Osteoblast (primary cell): ENCODE measurements at regions not wholly inside any gene's neighbourhood (a gene's known extent, or its start where the extent isn't known, plus 50 kb on each side); places are given as distances from the start of the nearest gene placed in this dataset.

Experiments
- DNase-seq: peaks from one replicate; pipeline ENCODE4 v3.0.0; 2011; ENCODE audit warnings: low spot score, mixed read lengths; ENCODE audit not compliant: insufficient read length; ENCODE audit errors: missing footprints
- H2AFZ ChIP-seq: 2 replicates; pipeline ENCODE4 v1.6.0; 2011; ENCODE audit warnings: mild to moderate bottlenecking, low read length
- H3K27ac ChIP-seq: 2 replicates; pipeline ENCODE4 v1.5.1; 2011; ENCODE audit warnings: mild to moderate bottlenecking, low read depth, low read length, moderate library complexity
- H3K27me3 ChIP-seq: 2 replicates; pipeline ENCODE4 v1.6.0; 2012; ENCODE audit warnings: mild to moderate bottlenecking, control low read depth, inconsistent platforms, low read length, moderate library complexity; ENCODE audit not compliant: insufficient read depth
- H3K36me3 ChIP-seq: 2 replicates; pipeline ENCODE4 v1.5.1; 2011; ENCODE audit warnings: mild to moderate bottlenecking, low read length, control low read depth, moderate library complexity; ENCODE audit not compliant: insufficient read depth
- H3K4me1 ChIP-seq: 2 replicates; pipeline ENCODE4 v1.5.1; 2011; ENCODE audit warnings: mild to moderate bottlenecking, low read length, control low read depth, moderate library complexity; ENCODE audit not compliant: insufficient read depth
- H3K4me2 ChIP-seq: 2 replicates; pipeline ENCODE4 v1.6.0; 2011; ENCODE audit warnings: mild to moderate bottlenecking, low read length; ENCODE audit not compliant: insufficient read depth
- H3K4me3 ChIP-seq: fragments of 200-600 bp; sonication (generic); 3 replicates; pipeline ENCODE4 v1.5.1; 2012; ENCODE audit warnings: mild to moderate bottlenecking, low read length, inconsistent platforms; ENCODE audit not compliant: insufficient read depth
- H3K79me2 ChIP-seq: 2 replicates; pipeline ENCODE4 v1.6.0; 2012; ENCODE audit warnings: mild to moderate bottlenecking, low read length, control low read depth, inconsistent platforms; ENCODE audit not compliant: insufficient read depth
- H3K9me3 ChIP-seq: 2 replicates; pipeline ENCODE4 v1.5.1; 2011; ENCODE audit warnings: low read depth, low read length, control low read depth
- H4K20me1 ChIP-seq: 2 replicates; pipeline ENCODE4 v1.6.0; 2012; ENCODE audit warnings: mild to moderate bottlenecking, low read length, control low read depth; ENCODE audit not compliant: insufficient read depth
- TF ChIP-seq, protein P1 (sequence below): IDR thresholded peaks from 2 replicates; pipeline ENCODE4 v1.5.1; 2011; ENCODE audit warnings: mild to moderate bottlenecking, low read depth, low read length, moderate library complexity; ENCODE audit errors: extremely low read depth

DNA sequence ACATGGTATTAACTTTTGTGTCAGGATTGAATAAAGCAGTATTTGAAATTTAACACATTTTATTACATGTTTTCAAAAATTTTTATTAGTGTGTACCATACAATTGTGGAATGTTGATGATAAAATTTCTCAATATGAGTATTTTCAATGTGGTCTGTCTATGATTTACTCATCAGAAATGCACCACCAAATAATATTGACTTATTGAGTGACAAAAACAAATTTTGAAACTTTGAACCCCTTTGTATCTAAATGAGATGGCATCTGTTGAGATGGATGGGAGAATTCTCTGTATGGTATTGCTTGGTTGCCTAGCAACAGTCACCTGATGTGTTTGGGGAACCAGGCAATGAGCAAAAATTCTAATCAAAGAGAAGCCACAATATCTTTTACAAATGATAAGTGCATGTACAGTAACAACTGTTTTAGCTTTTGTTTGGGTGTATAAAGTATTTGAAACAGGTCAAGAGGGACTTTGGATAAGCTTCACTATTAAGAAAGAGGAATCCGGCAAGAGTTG is 400.1 kb downstream of the CCDC85A start:
- H3K4me3 ChIP-seq: no peak overlapping the region
- DNase-seq: no peak
- TF ChIP-seq, protein P1, sequence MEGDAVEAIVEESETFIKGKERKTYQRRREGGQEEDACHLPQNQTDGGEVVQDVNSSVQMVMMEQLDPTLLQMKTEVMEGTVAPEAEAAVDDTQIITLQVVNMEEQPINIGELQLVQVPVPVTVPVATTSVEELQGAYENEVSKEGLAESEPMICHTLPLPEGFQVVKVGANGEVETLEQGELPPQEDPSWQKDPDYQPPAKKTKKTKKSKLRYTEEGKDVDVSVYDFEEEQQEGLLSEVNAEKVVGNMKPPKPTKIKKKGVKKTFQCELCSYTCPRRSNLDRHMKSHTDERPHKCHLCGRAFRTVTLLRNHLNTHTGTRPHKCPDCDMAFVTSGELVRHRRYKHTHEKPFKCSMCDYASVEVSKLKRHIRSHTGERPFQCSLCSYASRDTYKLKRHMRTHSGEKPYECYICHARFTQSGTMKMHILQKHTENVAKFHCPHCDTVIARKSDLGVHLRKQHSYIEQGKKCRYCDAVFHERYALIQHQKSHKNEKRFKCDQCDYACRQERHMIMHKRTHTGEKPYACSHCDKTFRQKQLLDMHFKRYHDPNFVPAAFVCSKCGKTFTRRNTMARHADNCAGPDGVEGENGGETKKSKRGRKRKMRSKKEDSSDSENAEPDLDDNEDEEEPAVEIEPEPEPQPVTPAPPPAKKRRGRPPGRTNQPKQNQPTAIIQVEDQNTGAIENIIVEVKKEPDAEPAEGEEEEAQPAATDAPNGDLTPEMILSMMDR: no peak
- no peak overlapping the region for H2AFZ ChIP-seq
- H3K79me2 ChIP-seq: no peaks in the 10 kb centered on the region
- no peaks in the 10 kb centered on the region for H3K36me3 ChIP-seq
- no peaks in the 10 kb centered on the region for H3K9me3 ChIP-seq
- H3K27me3 ChIP-seq: no peaks in the 10 kb centered on the region
- H3K4me2 ChIP-seq: no peak overlapping the region
- H3K27ac ChIP-seq: no peak overlapping the region
- H4K20me1 ChIP-seq: no peaks in the 10 kb centered on the region
- no peaks in the 10 kb centered on the region for H3K4me1 ChIP-seq

DNA sequence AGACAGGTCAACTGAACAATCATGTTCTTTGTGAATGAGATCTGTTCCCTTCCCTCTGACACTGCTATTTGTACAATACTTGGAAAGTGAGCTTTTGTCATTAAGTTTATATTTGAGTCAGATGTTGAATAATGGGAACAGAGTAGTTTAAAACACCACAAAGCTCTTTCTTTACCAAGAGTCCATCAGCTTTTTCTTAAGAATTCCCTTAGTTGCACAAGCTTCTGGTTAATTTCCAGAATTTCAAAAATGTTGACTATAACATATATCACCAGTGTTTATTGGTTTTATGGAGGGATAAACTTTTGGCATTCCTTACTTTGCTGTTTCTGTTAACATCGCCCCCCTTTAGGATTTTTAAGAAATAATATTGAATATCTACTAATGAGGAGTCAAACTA is 403.7 kb downstream of the CCDC85A start:
- Histone ChIP-seq H3K27ac (no peak overlapping the region), H3K4me2 (no peak overlapping the region), H2AFZ (no peak overlapping the region), H3K4me1 (no peaks in the 10 kb centered on the region), H3K4me3 (no peak overlapping the region), H4K20me1 (no peaks in the 10 kb centered on the region), H3K9me3 (no peaks in the 10 kb centered on the region), H3K27me3 (no peaks in the 10 kb centered on the region), H3K79me2 (no peaks in the 10 kb centered on the region), H3K36me3 (no peaks in the 10 kb centered on the region)
- no peak for DNase-seq
- TF ChIP-seq, protein P1: no peak

- Histone ChIP-seq H3K4me2 (no peak overlapping the region), H2AFZ (no peak overlapping the region), H3K4me3 (no peak overlapping the region), H3K36me3 (no peaks in the 10 kb centered on the region), H3K79me2 (no peaks in the 10 kb centered on the region), H3K27me3 (no peaks in the 10 kb centered on the region), H3K9me3 (no peaks in the 10 kb centered on the region), H3K27ac (no peak overlapping the region), H4K20me1 (no peaks in the 10 kb centered on the region), H3K4me1 (no peaks in the 10 kb centered on the region)
- no peak for DNase-seq
- TF ChIP-seq, protein P1: no peak
Measured at GRCh38 chr2:56589194-56589593, 405.4 kb downstream of the CCDC85A start.

DNA sequence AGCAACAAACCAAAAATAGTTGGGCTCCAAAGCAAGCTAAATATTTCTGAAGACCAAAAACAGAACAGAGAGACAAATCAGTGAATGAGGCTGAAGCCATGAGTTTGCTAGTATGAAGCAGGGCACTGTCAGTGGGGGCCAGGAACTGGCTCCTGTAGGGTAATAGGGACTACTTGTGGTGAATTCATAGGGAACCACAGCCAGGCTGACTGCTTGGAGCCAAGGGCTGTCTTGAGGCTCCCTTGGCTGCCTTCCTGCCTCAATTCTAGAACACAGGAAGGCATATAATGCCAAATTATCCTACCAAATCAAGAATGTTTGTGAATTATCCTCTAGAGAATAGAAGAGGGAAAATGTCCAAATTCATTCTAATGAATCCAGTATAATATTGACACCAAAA is 406.0 kb downstream of the CCDC85A start:
- Histone ChIP-seq H3K27ac (no peak overlapping the region), H3K4me2 (no peak overlapping the region), H3K27me3 (no peaks in the 10 kb centered on the region), H3K4me1 (no peaks in the 10 kb centered on the region), H2AFZ (no peak overlapping the region), H3K36me3 (no peaks in the 10 kb centered on the region), H3K79me2 (no peaks in the 10 kb centered on the region), H3K9me3 (no peaks in the 10 kb centered on the region), H3K4me3 (no peak overlapping the region), H4K20me1 (no peaks in the 10 kb centered on the region)
- DNase-seq: no peak
- TF ChIP-seq, protein P1: no peak
